ENCODE measurements at regions not wholly inside any gene's neighbourhood (a gene's known extent, or its start where the extent isn't known, plus 50 kb on each side); places are given as distances from the start of the nearest gene placed in this dataset.
"Not testable (repeated sequence)": the region's sequence is repeated elsewhere in the genome, so short reads cannot be mapped to it uniquely, and the experiment has no call there.

DNA sequence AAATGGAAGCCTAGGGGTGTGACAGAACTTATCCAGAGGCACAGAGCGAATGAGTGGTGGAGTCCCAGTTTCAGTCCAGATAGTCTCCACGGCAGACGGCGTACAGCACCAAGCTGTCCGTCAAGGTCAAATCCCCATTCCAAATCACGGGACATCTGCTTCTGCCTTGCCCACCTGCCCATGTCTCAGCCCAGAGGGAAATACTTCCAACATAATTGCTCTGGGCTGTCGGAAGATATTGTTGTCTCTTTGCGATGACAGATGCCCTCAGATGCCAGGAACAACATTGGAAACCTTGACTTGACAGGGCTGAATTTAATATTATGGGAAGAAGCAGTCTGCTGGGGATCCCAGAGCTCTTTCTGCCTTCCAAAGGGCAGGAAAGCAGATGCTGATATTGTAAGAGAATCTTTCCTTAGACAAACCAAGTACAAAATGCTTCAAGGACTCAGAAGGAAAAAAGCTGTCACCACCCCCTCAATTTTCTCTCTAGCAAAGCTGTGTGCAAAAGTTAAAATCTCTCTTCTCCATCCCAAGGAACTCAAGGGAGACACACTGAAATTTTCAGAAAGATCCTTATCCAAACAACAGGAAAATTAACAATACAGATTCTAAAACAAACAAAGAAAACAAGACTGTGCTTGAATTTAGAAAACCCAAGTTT is 364.0 kb downstream of the LRATD1 start:
- DNase-seq: no peak

DNA sequence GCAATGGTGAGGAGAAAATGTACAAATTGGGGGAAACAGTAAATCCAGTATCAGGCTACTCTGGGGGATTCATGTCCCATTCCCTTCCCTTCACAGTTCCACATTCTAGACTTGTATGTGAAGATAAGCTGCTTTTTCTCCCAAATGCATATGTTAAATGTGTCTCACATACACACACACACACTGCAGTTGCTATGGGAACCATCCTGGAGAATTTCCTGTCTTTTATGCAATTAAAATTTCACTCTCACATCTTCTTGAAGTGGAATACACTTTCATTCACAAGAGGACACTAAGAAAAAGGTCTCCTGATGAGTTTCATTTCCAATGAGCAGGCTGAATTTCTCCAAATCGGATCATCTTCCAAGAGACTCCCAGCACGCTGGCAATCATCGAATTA is 366.0 kb downstream of the LRATD1 start:
- peak; percentile 4 for DNase-seq

DNA sequence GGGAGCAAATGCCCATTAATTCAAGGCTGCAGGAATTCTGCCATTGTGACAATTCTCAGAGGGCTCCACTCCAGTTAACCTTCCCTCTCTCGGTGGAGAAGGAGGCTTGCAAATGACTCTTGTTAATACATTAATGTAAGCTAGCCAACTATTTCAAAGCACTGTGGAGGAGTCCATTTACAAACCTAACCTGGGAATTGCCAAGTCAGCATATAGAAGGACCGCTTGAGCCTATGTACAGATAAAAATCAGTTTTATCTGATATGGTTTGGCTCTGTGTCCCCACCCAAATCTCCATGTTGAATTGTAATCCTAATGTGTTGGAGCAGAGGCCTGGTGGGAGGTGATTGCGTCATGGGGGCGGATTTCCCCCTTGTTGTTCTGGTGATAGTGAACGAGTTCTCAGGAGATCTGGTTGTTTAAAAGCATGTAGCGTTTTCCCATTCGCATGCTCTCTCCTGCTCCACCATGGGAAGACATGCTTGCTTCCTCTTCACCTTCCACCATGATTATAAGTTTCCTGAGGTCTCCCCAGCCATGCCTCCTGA is 366.7 kb downstream of the LRATD1 start:
- no peak for DNase-seq

DNA sequence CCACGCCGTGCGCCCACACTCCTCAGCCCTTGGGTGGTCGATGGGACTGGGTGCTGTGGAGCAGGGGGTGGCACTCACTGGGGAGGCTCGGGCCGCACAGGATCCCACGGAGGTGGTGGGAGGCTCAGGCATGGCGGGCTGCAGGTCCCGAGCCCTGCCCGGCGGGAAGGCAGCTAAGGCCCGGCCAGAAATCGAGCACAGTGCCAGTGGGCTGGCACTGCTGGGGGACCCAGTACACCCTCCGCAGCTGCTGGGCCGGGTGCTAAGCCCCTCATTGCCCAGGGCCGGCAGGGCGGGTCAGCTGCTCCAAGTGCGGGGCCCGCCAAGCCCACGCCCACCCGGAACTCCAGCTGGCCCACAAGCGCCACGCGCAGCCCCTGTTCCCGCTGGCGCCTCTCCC is 370.0 kb downstream of the LRATD1 start:
- DNase-seq: not testable (repeated sequence)

DNA sequence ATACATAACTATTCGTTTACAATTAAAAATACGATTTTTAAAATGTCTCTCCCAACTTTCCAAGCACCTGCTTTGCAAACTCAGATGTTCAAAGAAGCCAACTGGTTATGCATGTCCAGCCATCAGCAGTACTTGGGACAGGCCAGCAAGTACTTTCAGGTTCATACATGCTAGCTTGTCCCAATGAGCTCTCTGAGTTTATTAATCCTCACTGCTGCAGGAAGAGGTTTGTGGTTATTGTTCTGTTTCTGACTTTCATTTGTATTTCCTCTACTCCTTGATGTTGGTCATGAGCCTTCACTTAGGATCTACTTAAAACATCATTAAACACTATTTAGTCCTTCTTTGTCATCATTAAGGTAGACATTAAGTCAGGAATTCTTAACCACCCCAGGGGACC is 374.1 kb downstream of the LRATD1 start:
- DNase-seq: no peak

DNA sequence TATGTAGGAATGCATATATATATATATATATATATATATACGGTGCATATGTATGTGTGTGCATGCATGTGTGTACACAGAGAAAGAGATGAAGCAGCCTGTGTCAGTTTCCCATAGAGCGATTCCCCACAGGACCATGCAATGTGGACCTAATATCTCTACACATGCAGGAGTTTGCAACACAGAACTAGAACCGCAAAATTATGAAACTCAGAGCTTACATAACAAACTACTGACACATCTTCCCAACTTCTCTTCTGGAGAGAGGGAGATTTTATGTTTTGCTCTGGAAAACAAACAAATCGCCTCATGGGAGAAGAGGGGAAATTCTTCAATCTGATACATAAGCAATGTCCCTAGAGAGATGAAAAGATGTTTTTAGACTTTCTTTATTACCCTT is 377.2 kb downstream of the LRATD1 start:
- DNase-seq: no peak

DNA sequence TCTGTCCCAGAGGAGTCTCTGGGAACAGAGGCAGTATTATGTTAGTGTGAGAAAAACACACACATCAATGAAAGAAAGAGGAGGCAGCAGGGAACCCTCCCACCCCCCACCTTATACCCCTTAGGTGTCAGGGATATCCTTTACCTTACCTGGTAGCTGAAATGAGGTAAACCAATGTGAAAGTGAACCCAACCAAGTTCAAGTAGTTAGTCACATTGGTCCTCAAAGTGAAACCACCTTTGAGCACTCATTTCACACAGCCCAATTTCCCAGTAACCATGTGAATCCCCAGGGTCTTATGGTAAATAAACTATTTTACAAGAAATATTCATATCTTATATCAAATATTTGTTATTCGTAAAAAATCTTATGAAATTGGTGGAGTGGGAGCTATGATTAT is 377.8 kb downstream of the LRATD1 start:
- no peak for DNase-seq

DNA sequence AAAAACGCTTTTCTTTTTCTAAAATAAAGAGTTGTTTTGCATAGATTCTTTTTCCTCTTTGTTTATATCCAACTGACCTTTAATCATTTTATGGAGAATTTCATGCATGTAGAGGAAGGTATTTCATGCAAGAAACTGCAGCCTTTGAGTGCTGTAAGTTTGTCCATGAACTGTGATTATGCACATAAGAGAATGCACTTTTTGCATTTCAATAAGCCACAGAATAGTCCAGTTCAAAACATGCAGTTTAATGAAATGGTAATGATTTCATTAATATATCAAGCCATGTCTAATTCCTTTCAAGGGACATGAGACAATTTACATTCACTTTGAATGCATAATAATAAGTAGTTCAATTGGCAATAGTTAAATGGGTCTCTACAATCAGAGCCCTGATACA is 386.3 kb downstream of the LRATD1 start:
- no peak for DNase-seq

DNA sequence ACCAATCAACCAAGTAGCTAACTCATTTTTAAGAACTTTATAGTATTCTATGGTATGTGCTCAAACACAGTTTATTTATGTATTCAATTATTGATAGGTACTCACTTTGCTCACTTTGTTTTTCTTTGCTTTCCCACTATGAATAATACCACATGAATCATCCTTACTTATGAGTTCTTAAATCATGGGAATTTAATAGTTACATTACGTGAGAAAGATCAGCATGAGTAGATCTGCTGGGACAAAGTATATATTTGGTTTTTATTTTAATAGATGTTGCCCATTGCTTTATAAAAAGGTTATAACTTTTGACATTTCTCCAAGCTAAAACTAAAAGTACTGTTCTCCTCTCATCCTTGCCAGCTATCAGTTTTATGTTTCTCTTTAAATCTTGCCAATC is 390.7 kb downstream of the LRATD1 start:
- no peak for DNase-seq

DNA sequence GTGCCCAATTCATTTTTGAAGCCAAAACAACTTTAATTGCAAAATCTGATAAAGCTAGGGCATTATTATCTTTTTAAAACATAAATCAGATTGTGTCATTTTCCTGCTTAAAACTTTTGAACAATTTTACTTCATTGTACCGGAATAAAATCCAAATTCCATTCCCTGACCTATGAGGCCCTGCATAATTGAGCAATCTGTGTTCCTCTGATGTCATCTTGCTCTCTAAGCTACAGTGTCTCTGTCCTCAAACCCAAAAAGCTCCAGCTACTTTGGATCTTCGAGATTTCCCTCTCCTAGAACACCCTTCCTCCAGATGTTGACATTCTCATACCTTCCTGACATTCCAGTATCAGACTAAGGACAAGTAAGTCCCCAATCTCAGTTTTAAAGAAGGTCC is 395.9 kb downstream of the LRATD1 start:
- DNase-seq: no peak

DNA sequence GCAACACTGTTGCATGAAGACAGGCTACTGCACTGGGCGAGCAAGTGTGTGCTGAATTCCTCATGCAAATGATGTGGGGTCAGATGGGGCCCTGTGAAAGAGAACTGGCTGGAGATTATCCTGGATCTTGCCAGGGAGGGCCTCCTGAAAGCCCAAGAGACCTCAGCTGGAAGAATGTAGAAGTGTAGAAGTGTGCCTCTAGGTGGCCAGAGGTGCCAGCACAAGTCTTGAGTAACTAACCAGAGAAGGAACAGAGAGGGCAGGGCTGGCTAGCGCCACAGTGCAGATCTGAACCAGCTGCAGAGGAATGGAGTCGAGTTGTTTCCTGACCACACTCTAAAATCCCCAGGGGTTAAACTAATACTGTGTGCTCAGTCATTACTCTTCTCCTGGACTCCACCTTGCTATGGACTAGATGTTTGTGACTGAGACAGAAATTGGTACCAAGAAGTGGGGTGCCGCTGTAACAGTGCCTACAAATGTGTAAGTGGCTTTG is 399.3 kb downstream of the LRATD1 start:
- DNase-seq: no peak

DNA sequence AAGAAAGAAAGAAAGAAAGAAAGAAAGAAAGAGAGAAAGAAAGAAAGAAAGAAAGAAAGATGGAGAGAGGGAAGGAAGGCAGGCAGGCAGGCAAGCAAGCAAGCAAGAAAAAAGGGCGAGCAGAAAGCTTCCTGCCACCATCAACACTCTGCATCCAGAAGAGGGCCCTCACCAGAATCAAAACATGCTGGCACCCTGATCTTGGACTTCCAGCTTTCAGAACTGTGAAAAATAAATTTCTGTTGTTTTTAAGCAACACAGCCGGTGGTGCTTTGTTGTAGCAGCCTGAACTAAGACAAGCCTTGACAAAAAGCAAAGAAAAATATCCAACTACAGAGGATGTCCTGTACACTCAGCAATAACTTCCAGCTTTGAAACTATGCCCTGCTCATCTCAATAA is 401.7 kb downstream of the LRATD1 start:
- DNase-seq: no peak

DNA sequence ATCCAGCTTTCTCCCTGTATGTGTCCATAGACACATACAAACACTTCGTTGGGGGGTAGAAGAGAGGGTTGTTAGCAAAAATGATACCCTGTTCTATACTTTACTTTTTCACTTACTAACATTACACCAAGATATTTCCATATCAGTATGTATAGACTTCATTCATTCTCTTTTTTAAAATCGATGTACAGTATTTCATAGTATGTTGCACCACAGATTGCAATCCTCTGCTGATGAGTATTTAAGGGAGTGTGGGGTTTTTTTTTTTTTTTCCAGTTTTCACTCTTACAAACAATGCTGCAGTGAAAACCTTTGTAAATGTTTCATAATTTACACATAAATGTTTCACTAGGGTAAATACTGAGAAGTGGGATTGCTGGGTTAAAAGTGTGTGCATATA is 402.3 kb downstream of the LRATD1 start:
- no peak for DNase-seq

DNA sequence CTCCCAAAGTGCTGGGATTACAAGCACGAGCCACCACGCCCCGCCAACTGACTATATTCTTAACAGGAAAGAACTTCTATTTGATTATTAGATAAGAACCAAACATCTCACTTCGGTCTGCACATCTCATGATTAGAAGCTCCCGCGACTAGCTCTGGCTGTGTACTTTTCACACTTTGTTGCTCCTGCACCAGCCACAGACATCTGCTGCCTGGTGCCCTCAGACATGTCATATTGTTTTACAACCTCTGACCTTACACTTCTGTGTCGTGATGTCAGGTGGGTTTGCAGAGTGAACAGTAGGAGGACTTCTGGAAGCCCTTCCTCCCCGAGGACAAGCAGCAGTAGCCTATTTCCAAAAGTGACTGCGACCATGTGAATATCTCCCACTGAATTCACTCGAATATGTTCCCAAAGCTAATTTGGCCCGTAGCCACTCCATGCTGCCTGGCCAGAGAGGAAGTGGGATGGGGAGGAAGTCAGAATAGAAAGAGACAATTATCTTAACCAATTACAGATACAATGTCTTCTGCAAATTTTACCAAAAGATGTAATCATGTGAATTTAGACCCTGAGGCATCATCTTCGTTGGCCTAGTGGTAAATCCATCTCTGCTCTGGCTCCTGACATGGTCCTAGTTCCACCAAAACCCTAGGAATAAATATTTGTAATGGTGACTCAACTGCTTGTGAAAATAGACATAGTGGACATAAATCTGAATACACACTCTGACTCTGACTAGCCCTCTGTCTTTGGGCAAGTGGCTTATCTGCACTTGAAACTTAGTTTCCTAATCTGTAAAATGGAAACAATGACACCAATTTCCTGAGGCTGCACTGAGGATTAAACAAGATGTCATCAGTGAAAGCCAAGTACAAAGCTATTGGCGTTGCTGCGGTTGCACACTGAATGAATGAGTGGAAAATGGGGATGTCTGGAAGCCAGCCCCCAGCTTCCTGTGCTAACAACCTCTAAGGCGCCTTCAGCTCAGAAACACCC is 406.1 kb downstream of the LRATD1 start:
- peak; percentile 48 for DNase-seq

DNA sequence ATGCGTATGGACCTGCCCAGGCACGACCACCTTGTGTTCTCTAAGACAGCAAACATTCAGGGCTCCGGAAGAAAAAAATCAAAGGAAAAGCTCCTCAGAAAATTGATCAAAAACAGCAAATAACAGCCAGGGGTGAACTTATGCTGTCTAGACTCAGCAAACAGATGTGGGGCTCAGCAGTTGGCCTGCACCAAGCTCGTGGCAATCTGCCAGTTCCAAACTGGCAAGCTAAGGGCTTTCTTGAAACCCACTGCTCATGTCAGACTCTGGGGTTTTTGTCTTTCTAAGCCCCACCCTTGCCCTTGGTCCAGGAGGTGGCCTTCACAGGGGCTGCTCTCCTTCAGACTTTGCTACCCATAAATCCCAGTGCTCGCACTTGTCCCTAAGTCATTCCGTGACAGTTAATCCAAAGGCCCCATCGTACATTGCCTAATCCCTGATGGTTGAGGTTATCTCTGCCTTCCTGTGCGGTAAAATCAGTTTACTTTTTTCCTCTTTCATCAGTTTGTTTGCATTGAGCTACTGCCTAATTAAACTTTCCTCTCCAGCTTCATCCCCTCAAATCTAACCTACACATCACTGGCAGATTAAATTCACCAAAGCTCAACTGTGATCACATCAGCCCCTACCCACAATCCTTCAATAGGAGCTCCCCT is 408.0 kb downstream of the LRATD1 start:
- DNase-seq: no peak

DNA sequence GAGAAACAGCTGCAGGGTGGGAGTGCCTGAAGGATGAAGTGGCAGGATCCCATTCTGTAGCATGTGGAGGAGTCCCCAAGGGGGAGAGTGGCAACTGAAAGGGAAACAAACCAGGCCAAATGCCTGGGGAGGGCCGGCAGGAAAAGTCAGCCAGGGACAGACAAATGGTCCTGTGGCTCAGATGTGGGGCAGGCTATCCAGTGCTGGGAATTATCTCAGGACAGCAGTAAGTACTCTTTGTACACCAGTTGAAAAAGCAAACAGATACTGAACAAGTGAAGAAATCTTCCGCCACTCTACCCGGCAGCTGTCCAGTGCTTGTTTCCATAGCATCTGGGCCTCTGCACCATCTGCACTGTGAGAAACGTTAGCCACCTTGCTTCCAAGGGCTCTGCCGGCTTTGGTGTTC is 408.9 kb downstream of the LRATD1 start:
- DNase-seq: peak; percentile 60

DNA sequence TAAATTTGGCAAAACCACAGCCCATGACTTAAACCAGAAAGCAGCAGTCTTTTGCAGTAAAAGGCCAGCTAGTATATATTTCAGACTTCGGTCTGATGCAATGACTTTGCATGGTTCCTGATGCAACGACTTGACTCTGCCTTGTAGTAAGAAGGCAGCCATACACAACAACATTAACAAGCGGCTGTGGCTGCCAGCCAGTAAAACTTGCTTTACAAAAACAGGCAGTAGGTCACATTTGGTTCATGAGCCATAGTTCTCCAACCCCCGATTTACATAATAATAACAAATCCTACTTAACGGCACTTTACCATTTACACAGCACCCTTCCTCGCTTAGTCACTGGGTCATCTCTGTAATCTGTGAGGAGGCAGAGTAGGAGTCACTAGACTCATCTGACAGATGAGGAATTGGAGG is 410.3 kb downstream of the LRATD1 start:
- DNase-seq: no peak

DNA sequence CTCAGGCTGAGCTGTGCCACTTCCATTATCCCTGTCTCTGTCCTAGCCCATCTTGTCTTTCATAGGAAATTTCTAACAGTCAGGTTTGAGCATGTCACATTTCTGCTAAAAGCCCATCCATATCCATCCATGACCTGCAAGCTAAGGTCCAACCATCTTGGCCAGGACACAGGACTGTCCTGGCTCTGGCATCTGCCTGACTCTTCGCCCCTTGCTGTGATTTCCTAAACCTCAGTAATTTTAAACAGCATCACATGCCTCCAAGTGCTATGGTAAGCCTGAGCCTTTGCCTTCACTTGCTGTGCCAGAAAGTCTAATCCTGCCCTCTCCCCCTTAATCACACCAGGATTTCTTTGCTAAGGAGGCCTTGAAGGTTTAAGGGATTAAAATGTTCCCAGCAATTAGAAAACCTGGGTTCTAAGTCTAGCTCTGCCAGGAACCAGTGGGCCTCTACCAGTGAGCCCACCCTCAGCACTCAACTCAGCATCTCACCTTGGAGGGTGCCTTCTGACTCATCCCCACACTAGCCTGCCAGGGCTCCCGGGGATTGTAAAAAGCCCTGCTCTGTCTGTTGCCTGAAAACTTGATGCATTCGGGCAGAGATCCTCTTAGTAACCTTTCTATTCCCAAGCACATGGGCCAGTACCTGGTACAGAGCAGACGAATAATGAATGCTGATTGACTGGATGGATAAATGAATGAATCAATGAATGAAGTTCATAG is 411.0 kb downstream of the LRATD1 start:
- no peak for DNase-seq

DNA sequence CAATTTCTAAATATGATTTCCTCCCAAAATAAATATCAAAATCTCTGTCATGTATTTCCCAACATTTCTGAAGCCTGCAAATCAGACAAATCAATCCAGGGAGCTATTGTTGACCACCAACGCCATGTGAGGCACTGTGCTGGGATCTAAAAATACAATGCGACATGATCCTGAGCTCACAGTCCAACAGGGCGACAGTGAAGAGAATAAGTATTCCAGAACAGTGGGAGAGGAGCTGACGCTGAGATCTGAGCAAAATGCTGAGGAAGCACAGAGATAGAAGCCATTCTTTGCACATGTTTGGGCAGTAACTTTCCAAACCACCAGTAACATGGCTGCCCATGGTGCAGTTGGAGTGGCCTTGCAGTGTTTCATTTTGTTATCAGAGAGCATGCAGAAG is 412.5 kb downstream of the LRATD1 start:
- DNase-seq: no peak

DNA sequence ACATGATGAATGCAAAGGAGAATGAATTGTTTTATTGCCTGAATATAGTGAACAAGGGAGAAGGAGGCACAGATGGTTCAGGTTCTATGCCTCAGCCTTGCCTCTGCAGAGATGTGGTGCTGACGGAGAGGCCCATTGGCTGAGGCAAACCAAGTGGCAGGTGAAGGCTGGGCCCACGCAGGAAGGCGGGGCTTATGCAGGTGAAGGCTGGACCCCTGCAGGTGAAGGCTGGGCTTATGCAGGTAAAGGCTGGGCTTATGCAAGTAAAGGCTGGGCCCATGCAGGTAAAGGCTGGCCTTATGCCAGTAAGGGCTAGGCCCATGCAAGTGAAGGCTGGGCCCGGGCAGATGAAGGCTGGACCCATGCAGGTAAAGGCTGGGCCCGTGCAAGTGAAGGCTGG is 414.7 kb downstream of the LRATD1 start:
- no peak for DNase-seq

DNA sequence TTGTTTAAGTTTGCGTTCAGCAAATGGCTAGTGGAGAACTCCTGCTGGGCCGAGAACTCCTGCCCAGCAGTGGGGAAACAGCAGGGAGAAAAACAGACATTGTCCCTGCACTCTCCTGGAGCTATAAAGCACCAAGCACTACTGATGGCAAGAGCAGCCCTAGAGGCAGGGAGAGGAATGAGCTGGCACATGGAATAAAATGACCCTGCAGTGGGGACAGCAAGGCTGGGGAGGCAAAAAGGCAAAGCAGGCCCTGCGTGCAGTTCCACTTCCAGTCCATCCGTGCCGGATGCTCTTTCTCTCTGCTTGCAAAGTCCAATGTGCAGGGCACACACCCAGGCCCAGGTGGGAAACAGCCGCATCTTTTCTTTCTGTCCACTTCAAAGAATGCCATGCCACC is 415.5 kb downstream of the LRATD1 start:
- peak; percentile 11 for DNase-seq

Measured in DMS53 (cell line).